MM.1S (cell line): ENCODE measurements at regions not wholly inside any gene's neighbourhood (a gene's known extent, or its start where the extent isn't known, plus 50 kb on each side); places are given as distances from the start of the nearest gene placed in this dataset.

Experiments used
- CTCF ChIP-seq: fragments of 300-600 bp; sonication (generic); IDR thresholded peaks from 2 replicates; pipeline ENCODE4 v1.5.1; 2016; ENCODE audit warnings: antibody characterized with exemption, low read length, mixed read lengths
- EZH2 ChIP-seq: fragments of 300-600 bp; sonication (generic); optimal IDR thresholded peaks from 2 replicates; pipeline ENCODE3; 2017; ENCODE audit warnings: low read depth, mild to moderate bottlenecking, antibody characterized with exemption, low read length, mixed read lengths

- TF ChIP-seq CTCF (no peak), EZH2 (no peak)
Measured at GRCh38 chr3:182303169-182303568, 490.1 kb upstream of the ATP11B start.
